K562 (cell line): ENCODE measurements at regions not wholly inside any gene's neighbourhood (a gene's known extent, or its start where the extent isn't known, plus 50 kb on each side); places are given as distances from the start of the nearest gene placed in this dataset.

ENCODE experiments used
- ATAC-seq: fragments of 200-7000 bp; cut with Tn5 transposase; 3 replicates; pipeline ENCODE4 v1.9.1; 2020; ENCODE audit warnings: moderate library complexity
- BruUV-seq: library from RNA; stranded (reverse); fragments of 400-500 nt; replicated peaks from 2 replicates; lab custom pipeline; 2021; lab: Mats Ljungman, UMichigan
- CTCF ChIA-PET: fragments of 300-600 bp; formaldehyde crosslinking; extraction: SDS; loops from one replicate; lab custom pipeline; 2021; ENCODE audit warnings: low intra/inter-chr PET ratio; lab: Yijun Ruan, JAX
- POLR2A ChIA-PET: fragments of 300-600, 350-650 bp; sonication (Branson Sonifier 250); formaldehyde crosslinking; extraction: SDS; loops from one replicate; lab custom pipeline; 2021; ENCODE audit warnings: antibody characterized with exemption, inconsistent platforms; lab: Yijun Ruan, JAX
- DNase-seq, 4 experiments: peaks; one replicate each; pipeline versions ENCODE4 v3.0.0 to v3.0.0-alpha.2; 2011 to 2018; ENCODE audit warnings: low spot score in 3 of 4, mixed read lengths in 3 of 4; ENCODE audit errors: extremely low read depth in 1 of 4
- FAIRE-seq: peaks from 2 replicates; lab custom pipeline; 2011; peaks lifted over from hg19 to GRCh38; lab: Jason Lieb, UNC
- H2AFZ ChIP-seq: 2 replicates; pipeline ENCODE4 v1.6.0; 2011; ENCODE audit warnings: low read depth, low read length, control low read depth, inconsistent platforms
- H3K27ac ChIP-seq: fragments of 200-600 bp; 3 replicates; pipeline ENCODE4 v1.8.0; 2011; ENCODE audit warnings: low read depth, mild to moderate bottlenecking, control low read depth, inconsistent platforms, low read length, moderate library complexity, mixed read lengths; ENCODE audit errors: extremely low read depth
- H3K27me3 ChIP-seq, 2 experiments: fragments of 300-600 bp in 1 of 2; 2 replicates in 1 of 2; 3 replicates in 1 of 2; pipeline versions ENCODE4 v1.6.0 to v1.8.0; 2011; ENCODE audit warnings: inconsistent platforms in 2 of 2, low read length in 2 of 2, mild to moderate bottlenecking in 1 of 2, mixed read lengths in 1 of 2, moderate library complexity in 1 of 2; ENCODE audit not compliant: control insufficient read depth in 2 of 2, insufficient read depth in 2 of 2
- H3K36me3 ChIP-seq: fragments of 300-600 bp; 3 replicates; pipeline ENCODE4 v1.8.0; 2011; ENCODE audit warnings: mild to moderate bottlenecking, low read length, inconsistent platforms; ENCODE audit not compliant: control insufficient read depth, insufficient read depth
- H3K4me1 ChIP-seq, 2 experiments: fragments of 200-600 bp in 1 of 2; replicated peaks in 1 of 2; 2 replicates in 1 of 2; 3 replicates in 1 of 2; pipeline versions ENCODE4 v1.5.1 to v1.8.0; 2011; ENCODE audit warnings: inconsistent platforms in 2 of 2, low read length in 2 of 2, mild to moderate bottlenecking in 1 of 2, mixed read lengths in 1 of 2, moderate library complexity in 1 of 2; ENCODE audit not compliant: control insufficient read depth in 2 of 2, insufficient read depth in 2 of 2
- H3K4me2 ChIP-seq: 2 replicates; pipeline ENCODE4 v1.6.1; 2011; ENCODE audit warnings: low read length, control low read depth, inconsistent platforms, mixed read lengths; ENCODE audit not compliant: insufficient read depth
- H3K4me3 ChIP-seq: fragments of 200-600 bp; sonication (generic), shearing (Covaris generic); 2 replicates; pipeline ENCODE4 v1.5.1; 2016; ENCODE audit warnings: control low read depth, inconsistent platforms
- H3K79me2 ChIP-seq: fragments of 200-600 bp; 3 replicates; pipeline ENCODE4 v1.8.0; 2011; ENCODE audit warnings: low read length, inconsistent platforms; ENCODE audit not compliant: control insufficient read depth, insufficient read depth
- H3K9ac ChIP-seq, 2 experiments: 2 replicates each; pipeline versions ENCODE4 v1.6.0 to v1.6.1; 2011; ENCODE audit warnings: low read depth in 2 of 2, low read length in 2 of 2, control low read depth in 1 of 2, inconsistent platforms in 1 of 2, mild to moderate bottlenecking in 1 of 2, mixed read lengths in 1 of 2; ENCODE audit not compliant: insufficient read depth in 1 of 2
- H3K9me1 ChIP-seq: one replicate; pipeline ENCODE4 v1.6.0; 2011; ENCODE audit warnings: inconsistent platforms, mild to moderate bottlenecking, low read length, moderate library complexity; ENCODE audit not compliant: control insufficient read depth, insufficient read depth
- H3K9me3 ChIP-seq: replicated peaks from 2 replicates; pipeline ENCODE4 v1.5.1; 2011; ENCODE audit warnings: low read depth, low read length, inconsistent platforms; ENCODE audit not compliant: control insufficient read depth, insufficient read depth
- H4K20me1 ChIP-seq: replicated peaks from 2 replicates; pipeline ENCODE4 v1.6.1; 2011; ENCODE audit warnings: low read length, inconsistent platforms, mixed read lengths; ENCODE audit not compliant: control insufficient read depth, insufficient read depth
- CC2D1A ChIP-seq: fragments of 450-650 bp; IDR thresholded peaks from 2 replicates; pipeline ENCODE4 v1.6.1; 2017; ENCODE audit warnings: mild to moderate bottlenecking
- FOXK2 ChIP-seq, 2 experiments: fragments of 450-650 bp; IDR thresholded peaks in 1 of 2; conservative IDR thresholded peaks in 1 of 2; 2 replicates each; pipeline ENCODE4 v1.6.1; 2016; ENCODE audit warnings: low read depth in 2 of 2, mild to moderate bottlenecking in 1 of 2
- GABPB2 ChIP-seq: fragments of 250-450 bp; sonication (Bioruptor Pico); conservative IDR thresholded peaks from 2 replicates; pipeline ENCODE4 v1.5.1; 2021; ENCODE audit warnings: mild to moderate bottlenecking
- SNIP1 ChIP-seq: fragments of 450-650 bp; IDR thresholded peaks from 2 replicates; pipeline ENCODE4 v1.7.1; 2017; ENCODE audit warnings: low read depth, mild to moderate bottlenecking
- ZNF232 ChIP-seq: sonication (generic); formaldehyde crosslinking; IDR thresholded peaks from 2 replicates; pipeline ENCODE4 v1.8.0; 2022; ENCODE audit warnings: mild to moderate bottlenecking, missing genetic modification reagents
- ZSCAN29 ChIP-seq: fragments of 450-650 bp; IDR thresholded peaks from 2 replicates; pipeline ENCODE4 v1.6.1; 2017
- WGBS: fragments of 100-300 bp; shearing (Covaris generic); methylation state at CpG from one replicate; pipeline ENCODE4 v1.1.6; 2016; ENCODE audit warnings: low coverage, mixed read lengths; ENCODE audit not compliant: insufficient coverage; ENCODE audit errors: missing lambda C conversion rate; 5-methylcytosine and 5-hydroxymethylcytosine counted together
- in situ Hi-C: fragments of 300-500 bp; cut with MboI; formaldehyde crosslinking; loops from 4 replicates; pipeline ENCODE4 v1.15.0; 2018; ENCODE audit warnings: inconsistent platforms, mixed read lengths
- intact Hi-C: fragments of 100-400 bp; cut with micrococcal nuclease; formaldehyde crosslinking; loops from 2 replicates; pipeline ENCODE4 v1.14.2; 2022
- TF ChIP-seq, protein P1 (sequence below): sonication (generic); formaldehyde crosslinking; IDR thresholded peaks from 2 replicates; pipeline ENCODE4 v1.8.1; 2023; ENCODE audit warnings: mild to moderate bottlenecking, missing genetic modification reagents
- TF ChIP-seq, protein P2 (sequence below): IDR thresholded peaks from 2 replicates; pipeline ENCODE4 v1.6.1; 2011; ENCODE audit not compliant: insufficient read length; ENCODE audit errors: extremely low read depth

DNA sequence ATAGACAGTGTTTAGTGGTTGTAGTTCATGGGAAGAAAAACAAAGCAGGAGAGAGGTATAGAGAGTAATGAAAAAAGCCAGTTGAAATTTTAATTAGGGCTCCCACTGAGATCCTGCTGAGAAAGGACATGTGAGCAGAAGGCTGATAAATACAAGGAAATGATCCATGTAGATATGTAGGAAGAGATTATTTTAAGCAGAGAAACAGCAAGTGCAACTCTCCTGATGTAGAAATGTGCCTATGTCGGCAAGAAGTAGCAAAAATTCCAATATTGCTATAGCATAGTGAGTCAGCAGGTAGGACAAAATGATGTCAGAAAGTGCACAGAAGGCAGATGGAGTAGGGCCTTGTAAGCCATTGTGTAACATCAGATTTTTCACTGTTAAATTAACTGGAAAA, 1027.3 kb downstream of the PCDH18 start:
- H3K9ac ChIP-seq: no peak overlapping the region
- no peak overlapping the region for H3K4me2 ChIP-seq
- no peaks in the 10 kb centered on the region for H3K79me2 ChIP-seq
- no peak overlapping the region for H3K27ac ChIP-seq
- BruUV-seq: no TSS peak
- H3K27me3 ChIP-seq: no peaks in the 10 kb centered on the region
- no peak for FAIRE-seq
- ATAC-seq: no peak
- H3K4me1 ChIP-seq: no peaks in the 10 kb centered on the region
- TF ChIP-seq ZNF232 (CRISPR knock-in tag) (no peak), CC2D1A (no peak), FOXK2 (conservative IDR thresholded peaks at IDR 0.05 in 1 of 2, IDR thresholded peaks at IDR 0.05 in 1 of 2; ENCODE audit: low read depth in 2 of 2) (no peak), GABPB2 (no peak), SNIP1 (no peak), ZSCAN29 (no peak)
- TF ChIP-seq, protein P1, sequence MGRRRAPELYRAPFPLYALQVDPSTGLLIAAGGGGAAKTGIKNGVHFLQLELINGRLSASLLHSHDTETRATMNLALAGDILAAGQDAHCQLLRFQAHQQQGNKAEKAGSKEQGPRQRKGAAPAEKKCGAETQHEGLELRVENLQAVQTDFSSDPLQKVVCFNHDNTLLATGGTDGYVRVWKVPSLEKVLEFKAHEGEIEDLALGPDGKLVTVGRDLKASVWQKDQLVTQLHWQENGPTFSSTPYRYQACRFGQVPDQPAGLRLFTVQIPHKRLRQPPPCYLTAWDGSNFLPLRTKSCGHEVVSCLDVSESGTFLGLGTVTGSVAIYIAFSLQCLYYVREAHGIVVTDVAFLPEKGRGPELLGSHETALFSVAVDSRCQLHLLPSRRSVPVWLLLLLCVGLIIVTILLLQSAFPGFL (CRISPR knock-in tag): no peak
- TF ChIP-seq, protein P2, sequence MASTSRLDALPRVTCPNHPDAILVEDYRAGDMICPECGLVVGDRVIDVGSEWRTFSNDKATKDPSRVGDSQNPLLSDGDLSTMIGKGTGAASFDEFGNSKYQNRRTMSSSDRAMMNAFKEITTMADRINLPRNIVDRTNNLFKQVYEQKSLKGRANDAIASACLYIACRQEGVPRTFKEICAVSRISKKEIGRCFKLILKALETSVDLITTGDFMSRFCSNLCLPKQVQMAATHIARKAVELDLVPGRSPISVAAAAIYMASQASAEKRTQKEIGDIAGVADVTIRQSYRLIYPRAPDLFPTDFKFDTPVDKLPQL: no peak
- in situ Hi-C loops (no loop called here), intact Hi-C loops (no loop called here)
- 0% methylated on average over 1 of the region's 1 CpG for WGBS
- H2AFZ ChIP-seq: no peak overlapping the region
- H3K4me3 ChIP-seq: no peak overlapping the region
- no peaks in the 10 kb centered on the region for H3K9me1 ChIP-seq
- H3K9me3 ChIP-seq: no peaks in the 10 kb centered on the region; the same call in 1 of the 2 replicates
- CTCF ChIA-PET: no interaction called here
- no peak for DNase-seq
- H3K36me3 ChIP-seq: no peaks in the 10 kb centered on the region
- POLR2A ChIA-PET: no interaction called here
- no peaks in the 10 kb centered on the region for H4K20me1 ChIP-seq
